HG03139 (cell line): ENCODE measurements at regions not wholly inside any gene's neighbourhood (a gene's known extent, or its start where the extent isn't known, plus 50 kb on each side); places are given as distances from the start of the nearest gene placed in this dataset.

Experiments
- ATAC-seq: cut with Tn5 transposase; IDR thresholded peaks from one replicate; pipeline ENCODE4 v1.9.1; 2021; ENCODE audit not compliant: unreplicated experiment

GRCh38 chr2:47266939-47267710 is 90.8 kb upstream of the CALM2 start:
- ATAC-seq: no peak

- no peak for ATAC-seq
Observed at GRCh38 chr2:47265751-47266231, 89.5 kb upstream of the CALM2 start.

GRCh38 chr2:47265158-47265557 is 88.8 kb upstream of the CALM2 start:
- no peak for ATAC-seq

- no peak for ATAC-seq
Observed at GRCh38 chr2:47264686-47265085, 88.4 kb upstream of the CALM2 start.

- ATAC-seq: no peak
Observed at GRCh38 chr2:47264143-47264542, 87.8 kb upstream of the CALM2 start.

GRCh38 chr2:47262657-47263056 is 86.3 kb upstream of the CALM2 start:
- ATAC-seq: no peak

- ATAC-seq: no peak
Observed at GRCh38 chr2:47260971-47261370, 84.7 kb upstream of the CALM2 start.

- ATAC-seq: no peak
Observed at GRCh38 chr2:47259829-47260228, 83.5 kb upstream of the CALM2 start.

GRCh38 chr2:47257946-47258348 is 81.6 kb upstream of the CALM2 start:
- ATAC-seq: no peak

- no peak for ATAC-seq
Observed at GRCh38 chr2:47256416-47257087, 80.2 kb upstream of the CALM2 start.

- ATAC-seq: no peak
Observed at GRCh38 chr2:47255794-47256193, 79.5 kb upstream of the CALM2 start.

- no peak for ATAC-seq
Observed at GRCh38 chr2:47254464-47254863, 78.2 kb upstream of the CALM2 start.

- ATAC-seq: no peak
Observed at GRCh38 chr2:47253447-47253846, 77.1 kb upstream of the CALM2 start.

GRCh38 chr2:47251404-47251675 is 75.0 kb upstream of the CALM2 start:
- no peak for ATAC-seq

- no peak for ATAC-seq
Observed at GRCh38 chr2:47250586-47251403, 74.5 kb upstream of the CALM2 start.

- no peak for ATAC-seq
Observed at GRCh38 chr2:47249931-47250330, 73.6 kb upstream of the CALM2 start.

- ATAC-seq: no peak
Observed at GRCh38 chr2:47249157-47249900, 73.0 kb upstream of the CALM2 start.

GRCh38 chr2:47243596-47244323 is 67.4 kb upstream of the CALM2 start:
- ATAC-seq: no peak

GRCh38 chr2:47241715-47242114 is 65.4 kb upstream of the CALM2 start:
- no peak for ATAC-seq

GRCh38 chr2:47239119-47239969 is 63.0 kb upstream of the CALM2 start:
- no peak for ATAC-seq
